Neural progenitor cell (in vitro differentiated cells): ENCODE measurements at regions not wholly inside any gene's neighbourhood (a gene's known extent, or its start where the extent isn't known, plus 50 kb on each side); places are given as distances from the start of the nearest gene placed in this dataset.

Experiments
- EZH2 ChIP-seq: fragments of 200-600 bp; sonication (generic); IDR thresholded peaks from 2 replicates; pipeline ENCODE4 v1.6.1; 2017; ENCODE audit warnings: antibody characterized with exemption, mild to moderate bottlenecking, moderate library complexity
- EZH2phosphoT487 ChIP-seq: fragments of 200-600 bp; sonication (generic); IDR thresholded peaks from 2 replicates; pipeline ENCODE4 v1.6.1; 2017; ENCODE audit warnings: antibody characterized with exemption
- TF ChIP-seq, protein P1 (sequence below): fragments of 200-600 bp; sonication (generic); IDR thresholded peaks from 2 replicates; pipeline ENCODE4 v1.5.1; 2017; ENCODE audit warnings: antibody characterized with exemption, mild to moderate bottlenecking

DNA sequence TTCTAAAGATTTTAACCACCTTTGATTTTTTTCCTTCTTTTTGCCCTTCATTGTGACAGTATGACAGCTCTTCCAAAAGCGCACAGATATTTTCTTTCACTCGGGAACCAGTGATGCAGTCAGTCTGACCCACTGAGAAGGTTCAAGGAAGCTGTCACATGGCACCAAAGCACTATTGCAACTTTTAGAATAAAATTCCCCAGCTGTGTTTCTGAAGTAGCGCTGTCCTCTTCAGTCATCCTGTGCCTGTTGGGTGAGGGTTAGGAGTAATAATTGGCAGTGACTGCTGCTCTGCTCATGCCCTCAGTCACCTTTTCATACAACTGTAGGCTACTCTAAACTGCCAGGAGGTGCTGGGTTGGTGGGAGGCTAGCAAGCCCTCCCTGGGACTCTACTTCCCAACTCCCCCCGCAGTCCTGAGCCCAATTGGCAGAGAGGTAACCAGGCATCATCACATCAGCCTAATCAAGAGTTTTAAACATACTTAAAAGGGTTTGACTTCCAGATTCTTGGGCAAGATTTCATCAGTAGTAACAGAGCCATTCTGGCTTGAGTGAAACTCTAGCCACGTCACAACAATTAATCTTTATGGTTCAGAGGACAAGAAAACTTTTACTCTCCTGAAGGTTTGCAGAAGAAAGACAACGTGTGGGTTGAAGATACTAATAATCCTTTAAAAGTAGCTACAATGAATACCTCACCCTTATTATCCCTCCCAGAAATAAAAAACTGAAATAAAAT lies 473.3 kb downstream of the FBXO15 start:
- TF ChIP-seq, protein P1, sequence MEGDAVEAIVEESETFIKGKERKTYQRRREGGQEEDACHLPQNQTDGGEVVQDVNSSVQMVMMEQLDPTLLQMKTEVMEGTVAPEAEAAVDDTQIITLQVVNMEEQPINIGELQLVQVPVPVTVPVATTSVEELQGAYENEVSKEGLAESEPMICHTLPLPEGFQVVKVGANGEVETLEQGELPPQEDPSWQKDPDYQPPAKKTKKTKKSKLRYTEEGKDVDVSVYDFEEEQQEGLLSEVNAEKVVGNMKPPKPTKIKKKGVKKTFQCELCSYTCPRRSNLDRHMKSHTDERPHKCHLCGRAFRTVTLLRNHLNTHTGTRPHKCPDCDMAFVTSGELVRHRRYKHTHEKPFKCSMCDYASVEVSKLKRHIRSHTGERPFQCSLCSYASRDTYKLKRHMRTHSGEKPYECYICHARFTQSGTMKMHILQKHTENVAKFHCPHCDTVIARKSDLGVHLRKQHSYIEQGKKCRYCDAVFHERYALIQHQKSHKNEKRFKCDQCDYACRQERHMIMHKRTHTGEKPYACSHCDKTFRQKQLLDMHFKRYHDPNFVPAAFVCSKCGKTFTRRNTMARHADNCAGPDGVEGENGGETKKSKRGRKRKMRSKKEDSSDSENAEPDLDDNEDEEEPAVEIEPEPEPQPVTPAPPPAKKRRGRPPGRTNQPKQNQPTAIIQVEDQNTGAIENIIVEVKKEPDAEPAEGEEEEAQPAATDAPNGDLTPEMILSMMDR, result no peak
- no peak for TF ChIP-seq EZH2phosphoT487
- no peak for TF ChIP-seq EZH2
